Adrenal gland (tissue), 9 donors: ENCODE measurements at regions not wholly inside any gene's neighbourhood (a gene's known extent, or its start where the extent isn't known, plus 50 kb on each side); places are given as distances from the start of the nearest gene placed in this dataset.

ENCODE experiments used
- DNase-seq, 7 donors: peaks; one replicate each; pipeline ENCODE4 v3.0.0-alpha.2; 2019 to 2020
- H3K27ac ChIP-seq, 5 donors: fragments of 200-600 bp; sonication (generic) in 4 of 5; 1 replicate in 3 of 5; 2 replicates in 2 of 5; pipeline versions ENCODE4 v1.5.1 to v1.8.0; 2016 to 2020; ENCODE audit warnings: mild to moderate bottlenecking in 1 of 5
- H3K27me3 ChIP-seq: fragments of 200-600 bp; 2 replicates; pipeline ENCODE4 v1.8.0; 2021
- H3K36me3 ChIP-seq, 2 donors: fragments of 200-600 bp; replicated peaks in 1 of 2; 1 replicate in 1 of 2; 2 replicates in 1 of 2; pipeline versions ENCODE4 v1.5.1 to v1.8.0; 2018 to 2022
- H3K4me1 ChIP-seq, 2 donors: fragments of 200-600 bp; replicated peaks in 1 of 2; 1 replicate in 1 of 2; 2 replicates in 1 of 2; pipeline versions ENCODE4 v1.5.1 to v1.8.0; 2018 to 2021
- H3K4me3 ChIP-seq, 4 donors: fragments of 200-600 bp; sonication (generic) in 3 of 4; one replicate each; pipeline ENCODE4 v1.5.1; 2016 to 2018
- H3K9me3 ChIP-seq, 3 donors: fragments of 200-600 bp; sonication (generic) in 1 of 3; replicated peaks in 1 of 3; 1 replicate in 2 of 3; 2 replicates in 1 of 3; pipeline versions ENCODE4 v1.5.1 to v1.8.0; 2016 to 2021
- CTCF ChIP-seq, 6 experiments: fragments of 450-650 bp in 4 of 6; fragments of 200-600 bp in 2 of 6; sonication (generic) in 1 of 6; IDR thresholded peaks; 1 replicate in 5 of 6; 2 replicates in 1 of 6; pipeline versions ENCODE4 v1.5.1 to v1.8.0; 2016 to 2021; ENCODE audit warnings: antibody characterized with exemption in 6 of 6, mild to moderate bottlenecking in 2 of 6, moderate library complexity in 1 of 6
- POLR2A ChIP-seq, 2 donors: fragments of 450-650 bp; IDR thresholded peaks; one replicate each; pipeline ENCODE4 v1.6.1; 2017; ENCODE audit warnings: antibody characterized with exemption in 2 of 2, mild to moderate bottlenecking in 2 of 2, moderate library complexity in 1 of 2
- whole genome bisulfite sequencing, 4 donors: extraction: QIAGEN DNeasy Blood & Tissue Kit in 2 of 4; methylation state at CpG; one replicate each; pipeline versions ENCODE4 v1.1.5 to v1.1.7; 2013 to 2017; 5-methylcytosine and 5-hydroxymethylcytosine counted together
- intact Hi-C, 2 donors: fragments of 100-400 bp; cut with DNase I; formaldehyde crosslinking; loops; one replicate each; pipeline versions ENCODE4 v1.14.1 to v1.15.0; 2022 to 2023
- donor health status: healthy with polysubstance abuse.
- donor health status: Bipolar disorder and iron deficiency.
- donor health status: DM: yes; HTN: yes; CAD: no.
- donor health status: DM: no; HTN: no; CAD: no.
- donor health status: DM: no; HTN: no; CAD: no.

- no peak for DNase-seq
- TF ChIP-seq CTCF (IDR thresholded peaks at IDR 0.05) (no peak), POLR2A (IDR thresholded peaks at IDR 0.05) (no peak)
- Histone ChIP-seq H3K27me3 (no peaks in the 10 kb centered on the region), H3K4me3 (no peak overlapping the region), H3K27ac (no peak overlapping the region), H3K9me3 (no peaks in the 10 kb centered on the region), H3K36me3 (no peaks in the 10 kb centered on the region), H3K4me1 (no peaks in the 10 kb centered on the region)
- intact Hi-C loops = no loop called here
- WGBS, 4 donors = 30 to 48% (median 45%) methylated on average over 3 of the region's 3 CpGs
Observed at GRCh38 chr16:7182510-7183109, 150.0 kb upstream of the RBFOX1 start.

GRCh38 chr16:7177875-7178274, 154.8 kb upstream of the RBFOX1 start:
- Histone ChIP-seq H3K4me3 (no peak overlapping the region), H3K36me3 (no peaks in the 10 kb centered on the region), H3K9me3 (no peaks in the 10 kb centered on the region), H3K27ac (no peak overlapping the region), H3K27me3 (no peaks in the 10 kb centered on the region), H3K4me1 (no peaks in the 10 kb centered on the region)
- WGBS, 4 donors = 58 to 85% (median 65%) methylated on average over 2 of the region's 2 CpGs
- TF ChIP-seq POLR2A (IDR thresholded peaks at IDR 0.05) (no peak), CTCF (IDR thresholded peaks at IDR 0.05) (no peak)
- no peak for DNase-seq
- intact Hi-C loops = no loop called here

- TF ChIP-seq POLR2A (IDR thresholded peaks at IDR 0.05) (no peak), CTCF (IDR thresholded peaks at IDR 0.05) (no peak)
- DNase-seq = no peak
- Histone ChIP-seq H3K27ac (no peak overlapping the region), H3K4me3 (no peak overlapping the region), H3K4me1 (no peaks in the 10 kb centered on the region), H3K27me3 (no peaks in the 10 kb centered on the region), H3K36me3 (no peaks in the 10 kb centered on the region), H3K9me3 (no peaks in the 10 kb centered on the region)
- intact Hi-C loops = no loop called here
- 81 to 88% (median 84%) methylated on average over 3 of the region's 3 CpGs for WGBS, 4 donors
Observed at GRCh38 chr16:7171151-7171550, 161.5 kb upstream of the RBFOX1 start.

GRCh38 chr16:7167626-7168025, 165.0 kb upstream of the RBFOX1 start:
- Histone ChIP-seq H3K27ac (no peak overlapping the region), H3K9me3 (no peaks in the 10 kb centered on the region), H3K4me1 (no peaks in the 10 kb centered on the region), H3K36me3 (no peaks in the 10 kb centered on the region), H3K27me3 (no peaks in the 10 kb centered on the region), H3K4me3 (no peak overlapping the region)
- WGBS, 4 donors = 41 to 59% (median 49%) methylated on average over 6 of the region's 6 CpGs
- TF ChIP-seq POLR2A (IDR thresholded peaks at IDR 0.05) (no peak), CTCF (IDR thresholded peaks at IDR 0.05) (no peak)
- intact Hi-C loops = no loop called here
- DNase-seq = no peak
